Stomach (tissue), 8 donors: ENCODE measurements at regions not wholly inside any gene's neighbourhood (a gene's known extent, or its start where the extent isn't known, plus 50 kb on each side); places are given as distances from the start of the nearest gene placed in this dataset.

Source experiments
- DNase-seq, 2 donors: peaks; one replicate each; pipeline versions ENCODE4 v3.0.0 to v3.0.0-alpha.2; 2013 to 2019
- H3K27ac ChIP-seq, 5 donors: fragments of 200-600 bp in 4 of 5; sonication (generic) in 4 of 5; one replicate each; pipeline ENCODE4 v1.5.1; 2013 to 2019; ENCODE audit warnings: mild to moderate bottlenecking in 1 of 5, moderate library complexity in 1 of 5
- H3K27me3 ChIP-seq, 3 donors: fragments of 200-600 bp; sonication (generic); one replicate each; pipeline ENCODE4 v1.5.1; 2017 to 2019; ENCODE audit warnings: mixed run types in 1 of 3
- H3K36me3 ChIP-seq, 4 donors: fragments of 200-600 bp; sonication (generic); 1 replicate in 3 of 4; 2 replicates in 1 of 4; pipeline ENCODE4 v1.5.1; 2016 to 2019
- H3K4me1 ChIP-seq, 4 donors: fragments of 200-600 bp; sonication (generic); one replicate each; pipeline ENCODE4 v1.5.1; 2016 to 2019
- H3K4me3 ChIP-seq, 4 donors: fragments of 200-600 bp; sonication (generic) in 3 of 4; one replicate each; pipeline ENCODE4 v1.5.1; 2016 to 2019; ENCODE audit warnings: mild to moderate bottlenecking in 1 of 4
- H3K9me3 ChIP-seq, 4 donors: fragments of 200-600 bp; sonication (generic); one replicate each; pipeline ENCODE4 v1.5.1; 2016 to 2019
- EP300 ChIP-seq: sonication (generic); formaldehyde crosslinking; IDR thresholded peaks from one replicate; pipeline ENCODE4 v1.6.1; 2017; ENCODE audit warnings: antibody characterized with exemption
- POLR2A ChIP-seq, 4 donors: fragments of 450-650 bp; IDR thresholded peaks; one replicate each; pipeline ENCODE4 v1.6.1; 2016; ENCODE audit warnings: antibody characterized with exemption in 4 of 4, control low read depth in 2 of 4, mild to moderate bottlenecking in 1 of 4, moderate library complexity in 1 of 4
- POLR2AphosphoS5 ChIP-seq, 3 donors: sonication (generic); formaldehyde crosslinking; IDR thresholded peaks; one replicate each; pipeline ENCODE4 v1.6.1; 2016; ENCODE audit warnings: antibody characterized with exemption in 3 of 3
- WGBS, 5 donors: extraction: QIAGEN DNeasy Blood & Tissue Kit in 3 of 5; methylation state at CpG; one replicate each; pipeline versions ENCODE4 v1.1.5 to v1.1.7; 2013 to 2018; 5-methylcytosine and 5-hydroxymethylcytosine counted together
- intact Hi-C: fragments of 100-400 bp; cut with DNase I; formaldehyde crosslinking; loops from one replicate; pipeline ENCODE4 v1.15.1; 2023; ENCODE audit warnings: low total_unique reads
- TF ChIP-seq, protein P1 (sequence below), 7 experiments: fragments of 450-650 bp in 4 of 7; fragments of 200-600 bp in 3 of 7; sonication (generic) in 3 of 7; IDR thresholded peaks; one replicate each; pipeline ENCODE4 v1.5.1; 2016 to 2019; ENCODE audit warnings: antibody characterized with exemption in 7 of 7, control low read depth in 2 of 7, mild to moderate bottlenecking in 1 of 7
- donor health status: healthy with polysubstance abuse.
- donor health status: Bipolar disorder and iron deficiency.
- donor health status: healthy.

DNA sequence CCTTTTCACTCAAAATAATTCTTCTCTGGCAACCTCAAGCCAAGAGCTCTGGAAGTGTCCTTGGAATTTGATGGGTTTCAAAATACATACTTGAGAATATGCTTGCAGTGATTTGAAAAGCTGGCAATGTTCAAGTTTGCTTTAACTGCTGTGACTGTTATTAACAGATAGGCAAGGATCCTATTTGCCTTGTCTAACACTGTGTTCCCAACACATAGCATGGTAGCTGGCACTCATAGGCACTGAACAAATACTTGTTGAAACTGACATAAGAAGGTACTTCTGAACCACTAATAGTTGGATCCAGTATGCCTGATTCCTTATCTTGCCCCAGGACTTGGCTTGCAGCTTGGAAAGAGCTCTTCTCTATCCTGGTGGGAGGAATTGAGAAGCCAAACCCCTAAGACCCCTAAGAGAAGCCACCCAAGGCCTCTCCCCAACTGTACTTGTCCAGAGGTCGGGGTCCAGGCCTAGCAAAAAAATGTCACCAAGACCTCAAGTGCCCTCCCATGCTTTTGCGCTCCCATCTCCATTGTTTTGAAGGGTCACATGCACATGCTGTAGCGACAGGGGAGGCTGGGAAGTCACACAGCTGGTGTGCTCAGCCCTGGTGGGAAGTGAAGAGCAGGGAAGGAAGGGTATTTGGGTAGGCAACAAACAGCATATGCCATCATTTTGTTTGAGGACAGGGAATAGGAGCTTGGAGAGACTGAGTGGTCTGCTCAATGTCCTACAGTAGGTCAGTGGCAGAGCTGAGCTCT lies 118.4 kb upstream of the HAAO start:
- DNase-seq: no peak
- TF ChIP-seq, protein P1, sequence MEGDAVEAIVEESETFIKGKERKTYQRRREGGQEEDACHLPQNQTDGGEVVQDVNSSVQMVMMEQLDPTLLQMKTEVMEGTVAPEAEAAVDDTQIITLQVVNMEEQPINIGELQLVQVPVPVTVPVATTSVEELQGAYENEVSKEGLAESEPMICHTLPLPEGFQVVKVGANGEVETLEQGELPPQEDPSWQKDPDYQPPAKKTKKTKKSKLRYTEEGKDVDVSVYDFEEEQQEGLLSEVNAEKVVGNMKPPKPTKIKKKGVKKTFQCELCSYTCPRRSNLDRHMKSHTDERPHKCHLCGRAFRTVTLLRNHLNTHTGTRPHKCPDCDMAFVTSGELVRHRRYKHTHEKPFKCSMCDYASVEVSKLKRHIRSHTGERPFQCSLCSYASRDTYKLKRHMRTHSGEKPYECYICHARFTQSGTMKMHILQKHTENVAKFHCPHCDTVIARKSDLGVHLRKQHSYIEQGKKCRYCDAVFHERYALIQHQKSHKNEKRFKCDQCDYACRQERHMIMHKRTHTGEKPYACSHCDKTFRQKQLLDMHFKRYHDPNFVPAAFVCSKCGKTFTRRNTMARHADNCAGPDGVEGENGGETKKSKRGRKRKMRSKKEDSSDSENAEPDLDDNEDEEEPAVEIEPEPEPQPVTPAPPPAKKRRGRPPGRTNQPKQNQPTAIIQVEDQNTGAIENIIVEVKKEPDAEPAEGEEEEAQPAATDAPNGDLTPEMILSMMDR (IDR thresholded peaks at IDR 0.05): no peak
- TF ChIP-seq EP300 (no peak), POLR2A (IDR thresholded peaks at IDR 0.05) (no peak), POLR2AphosphoS5 (IDR thresholded peaks at IDR 0.05) (peak; percentile 35 to 41 (median 40))
- Histone ChIP-seq H3K27me3 (no peaks in the 10 kb centered on the region), H3K4me1 (peaks cover 65 to 85% (median 75%) of the 10 kb centered on the region in 4 donors), H3K9me3 (no peaks in the 10 kb centered on the region), H3K36me3 (no peaks in the 10 kb centered on the region), H3K27ac (peak overlapping the region in 4 of 5 donors; percentile 29 to 67 (median 57)), H3K4me3 (no peak overlapping the region)
- intact Hi-C loops: no loop called here
- WGBS, 5 donors: 47 to 82% (median 68%) methylated on average over 3 of the region's 3 CpGs

DNA sequence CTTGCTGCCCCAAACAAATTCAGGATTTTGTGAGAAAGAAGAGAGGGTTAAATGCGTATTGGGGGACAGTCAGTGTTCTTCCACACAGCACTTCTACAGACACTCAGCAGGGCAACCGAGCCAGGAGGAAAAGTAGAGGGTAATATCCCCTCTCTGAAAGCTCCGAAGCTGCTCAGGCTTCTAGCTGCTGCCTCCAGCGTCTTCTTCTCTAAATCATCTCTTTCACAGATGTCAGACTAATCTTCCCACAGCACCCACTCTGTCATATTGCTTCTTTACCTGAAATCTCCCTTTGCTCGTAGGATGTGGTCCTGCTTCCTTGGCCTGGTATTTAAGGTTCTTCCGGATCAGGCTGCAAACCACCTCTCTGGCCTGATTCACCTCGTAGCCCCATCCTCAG lies 117.6 kb upstream of the HAAO start:
- no peaks in the 10 kb centered on the region for H3K36me3 ChIP-seq
- H3K9me3 ChIP-seq: no peaks in the 10 kb centered on the region
- WGBS, 5 donors: 81 to 89% (median 85%) methylated on average over 7 of the region's 7 CpGs
- H3K27ac ChIP-seq: peak overlapping the region in 1 of 5 donors; percentile 57
- H3K4me3 ChIP-seq: no peak overlapping the region
- intact Hi-C loops: no loop called here
- H3K27me3 ChIP-seq: no peaks in the 10 kb centered on the region
- DNase-seq: no peak
- no peak for TF ChIP-seq POLR2A (IDR thresholded peaks at IDR 0.05)
- TF ChIP-seq, protein P1 (IDR thresholded peaks at IDR 0.05): no peak
- H3K4me1 ChIP-seq: peaks cover 67 to 87% (median 79%) of the 10 kb centered on the region in 4 donors

DNA sequence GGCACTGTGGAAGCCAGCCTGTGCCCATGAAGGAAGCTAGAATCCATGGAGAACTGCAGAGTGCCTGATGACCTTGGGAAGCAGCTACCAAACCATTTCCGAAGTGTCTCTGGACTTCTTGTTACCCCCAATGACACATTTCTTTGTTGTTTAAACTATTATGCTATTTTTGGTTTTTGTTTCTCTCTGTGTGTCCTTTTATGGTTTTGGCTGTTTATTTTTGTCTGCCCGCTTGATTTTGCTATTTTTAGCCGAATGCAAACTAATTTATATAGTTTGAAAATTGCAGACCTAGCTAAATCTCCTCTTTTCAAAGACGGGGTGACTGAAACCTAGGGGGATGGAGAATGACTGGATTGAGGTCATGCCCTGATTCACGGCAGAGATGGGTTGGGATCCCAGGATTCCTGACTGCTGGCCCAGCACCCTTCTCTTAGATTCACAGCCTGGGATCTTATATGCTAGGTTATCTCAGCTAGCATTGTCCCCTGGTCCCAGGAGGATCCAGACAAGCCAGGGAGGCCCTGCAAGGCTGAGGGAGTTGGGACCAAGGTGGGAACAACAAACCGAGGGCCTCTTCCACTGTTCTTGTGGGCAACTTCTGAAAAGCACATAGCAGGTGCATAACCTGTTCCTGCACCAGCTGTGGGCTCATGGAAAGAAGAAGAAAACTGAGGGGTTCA lies 116.3 kb upstream of the HAAO start:
- Histone ChIP-seq H3K36me3 (no peaks in the 10 kb centered on the region), H3K4me1 (peaks cover 57 to 76% (median 66%) of the 10 kb centered on the region in 4 donors), H3K27ac (peak overlapping the region in 4 of 5 donors; percentile 74 to 84 (median 76)), H3K9me3 (no peaks in the 10 kb centered on the region), H3K27me3 (no peaks in the 10 kb centered on the region), H3K4me3 (no peak overlapping the region)
- intact Hi-C loops: no loop called here
- no peak for TF ChIP-seq EP300
- TF ChIP-seq POLR2A (IDR thresholded peaks at IDR 0.05): no peak
- no peak for TF ChIP-seq POLR2AphosphoS5 (IDR thresholded peaks at IDR 0.05)
- TF ChIP-seq, protein P1 (IDR thresholded peaks at IDR 0.05): no peak
- DNase-seq: no peak
- WGBS, 5 donors: 50 to 74% (median 73%) methylated on average over 6 of the region's 6 CpGs

DNA sequence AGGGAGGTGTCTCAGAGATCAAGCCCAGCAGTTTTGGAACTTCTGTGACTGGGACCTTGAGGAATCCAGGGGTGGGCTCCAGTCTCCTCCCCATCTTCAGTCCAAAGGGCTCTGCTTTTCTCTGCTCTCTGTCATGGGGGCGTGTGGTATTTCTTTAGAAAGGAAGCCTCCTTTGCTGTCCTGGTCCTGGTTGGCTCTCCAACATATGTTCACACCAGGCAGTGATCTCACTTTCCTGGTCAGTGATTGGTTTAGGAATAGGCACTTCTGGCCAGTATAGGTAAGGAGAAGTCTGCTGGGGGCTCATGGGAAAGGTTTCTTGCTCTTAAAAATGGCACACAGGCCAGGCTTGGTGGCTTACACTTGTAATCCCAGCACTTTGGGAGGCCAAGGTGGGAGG lies 115.5 kb upstream of the HAAO start:
- Histone ChIP-seq H3K9me3 (no peaks in the 10 kb centered on the region), H3K4me1 (peaks cover 52 to 68% (median 60%) of the 10 kb centered on the region in 4 donors), H3K4me3 (no peak overlapping the region), H3K27ac (peak overlapping the region in 4 of 5 donors; percentile 74 to 84 (median 76)), H3K27me3 (no peaks in the 10 kb centered on the region), H3K36me3 (no peaks in the 10 kb centered on the region)
- DNase-seq: no peak
- intact Hi-C loops: no loop called here
- TF ChIP-seq POLR2A (IDR thresholded peaks at IDR 0.05): no peak
- no peak for TF ChIP-seq POLR2AphosphoS5 (IDR thresholded peaks at IDR 0.05)
- TF ChIP-seq, protein P1 (IDR thresholded peaks at IDR 0.05): no peak
- TF ChIP-seq EP300: no peak
- 89 to 100% (median 91%) methylated on average over 1 of the region's 1 CpG for WGBS, 5 donors
